HG03280 (cell line): ENCODE measurements at regions not wholly inside any gene's neighbourhood (a gene's known extent, or its start where the extent isn't known, plus 50 kb on each side); places are given as distances from the start of the nearest gene placed in this dataset.
"Not testable (repeated sequence)": the region's sequence is repeated elsewhere in the genome, so short reads cannot be mapped to it uniquely, and the experiment has no call there.

Source experiments
- ATAC-seq: cut with Tn5 transposase; IDR thresholded peaks from one replicate; pipeline ENCODE4 v1.9.1; 2021; ENCODE audit warnings: mild to moderate bottlenecking, moderate library complexity; ENCODE audit not compliant: unreplicated experiment

GRCh38 chr3:94787734-94788270 lies 724.9 kb downstream of the NSUN3 start:
- no peak for ATAC-seq

GRCh38 chr3:94794563-94794962 lies 731.7 kb downstream of the NSUN3 start:
- ATAC-seq, result no peak

DNA sequence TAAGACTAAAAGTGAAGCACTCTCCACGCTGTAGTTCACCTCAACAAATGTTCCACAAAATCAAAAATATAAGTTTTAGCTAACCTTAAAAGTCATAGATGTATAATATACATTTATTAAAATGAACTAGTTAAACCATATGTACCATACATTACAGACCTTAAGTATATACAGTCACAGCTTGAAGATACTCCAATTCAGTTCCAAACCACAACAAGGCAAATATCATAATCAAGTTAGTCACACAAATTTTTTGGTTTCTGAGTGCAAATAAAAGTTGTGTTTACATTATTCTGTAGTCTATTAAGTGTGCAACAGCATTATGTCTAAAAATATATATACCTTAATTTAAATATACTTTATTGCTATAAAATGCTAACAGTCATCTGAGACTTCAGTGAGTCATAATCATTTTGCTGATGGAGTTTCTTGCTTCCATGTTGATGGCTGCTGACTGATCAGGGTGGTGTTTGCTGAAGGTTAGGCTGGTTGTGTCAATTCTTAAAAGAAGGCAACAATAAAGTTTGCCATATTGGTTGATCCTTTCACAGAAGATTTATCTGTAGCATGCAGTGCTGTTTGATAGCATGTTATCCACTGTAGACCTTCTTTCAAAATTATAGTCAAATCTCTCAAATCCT lies 736.7 kb downstream of the NSUN3 start:
- ATAC-seq, result no peak

GRCh38 chr3:94811836-94812235 lies 749.0 kb downstream of the NSUN3 start:
- ATAC-seq, result no peak

GRCh38 chr3:94821241-94821640 lies 758.4 kb downstream of the NSUN3 start:
- ATAC-seq, result no peak

DNA sequence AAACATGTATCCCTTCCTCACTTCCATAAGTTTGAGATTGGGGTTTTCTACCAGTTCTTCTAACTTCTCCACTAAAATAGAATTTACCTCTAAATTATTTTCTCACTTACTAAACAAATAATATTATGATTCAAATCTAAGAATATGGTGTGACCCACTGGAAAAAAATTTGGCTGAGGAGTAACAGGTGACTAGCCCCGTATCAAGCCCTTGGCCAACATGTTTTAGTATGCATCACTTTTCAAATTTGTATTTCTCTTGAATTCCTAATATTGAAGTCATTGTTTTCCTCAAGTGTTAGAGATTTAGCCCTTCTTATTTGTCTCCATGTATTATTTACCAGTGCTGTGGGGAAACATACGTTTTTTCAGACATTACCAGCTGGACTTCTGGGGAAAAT lies 759.4 kb downstream of the NSUN3 start:
- no peak for ATAC-seq

DNA sequence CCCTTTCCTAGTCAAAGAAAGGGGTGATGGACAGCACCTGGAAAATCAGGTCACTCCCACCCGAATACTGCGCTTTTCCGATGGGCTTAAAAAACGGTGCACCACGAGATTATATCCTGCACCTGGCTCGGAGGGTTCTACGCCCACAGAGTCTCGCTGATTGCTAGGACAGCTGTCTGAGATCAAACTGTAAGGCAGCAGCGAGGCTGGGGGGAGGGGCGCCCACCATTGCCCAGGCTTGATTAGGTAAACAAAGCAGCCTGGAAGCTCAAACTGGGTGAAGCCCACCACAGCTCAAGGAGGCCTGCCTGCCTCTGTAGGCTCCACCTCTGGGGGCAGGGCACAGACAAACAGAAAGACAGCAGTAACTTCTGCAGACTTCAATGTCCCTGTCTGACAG lies 783.4 kb downstream of the NSUN3 start:
- not testable (repeated sequence) for ATAC-seq

GRCh38 chr3:94862703-94863102 lies 799.8 kb downstream of the NSUN3 start:
- no peak for ATAC-seq

GRCh38 chr3:94869059-94869547 lies 806.2 kb downstream of the NSUN3 start:
- ATAC-seq, result no peak

DNA sequence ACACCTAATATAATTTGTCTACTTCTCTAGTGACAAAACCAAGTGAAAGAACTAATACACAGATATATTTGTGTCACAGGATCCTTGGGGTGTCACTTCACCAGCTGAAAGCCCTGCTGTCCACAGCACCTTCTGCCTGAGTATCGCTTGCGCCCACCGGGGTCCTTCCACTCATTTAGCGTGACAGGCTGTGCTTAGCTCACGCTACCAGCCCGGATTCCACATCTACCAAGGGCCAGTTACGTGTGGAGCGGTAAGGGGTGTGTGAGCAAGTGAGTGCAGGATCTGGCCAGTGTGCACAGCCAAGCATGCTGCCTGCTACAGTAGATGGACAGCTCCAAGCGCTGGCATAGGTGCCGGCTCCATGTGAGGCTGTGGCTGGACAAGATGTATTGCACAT lies 810.9 kb downstream of the NSUN3 start:
- ATAC-seq, result no peak

GRCh38 chr3:94875149-94875548 lies 812.3 kb downstream of the NSUN3 start:
- ATAC-seq, result no peak

DNA sequence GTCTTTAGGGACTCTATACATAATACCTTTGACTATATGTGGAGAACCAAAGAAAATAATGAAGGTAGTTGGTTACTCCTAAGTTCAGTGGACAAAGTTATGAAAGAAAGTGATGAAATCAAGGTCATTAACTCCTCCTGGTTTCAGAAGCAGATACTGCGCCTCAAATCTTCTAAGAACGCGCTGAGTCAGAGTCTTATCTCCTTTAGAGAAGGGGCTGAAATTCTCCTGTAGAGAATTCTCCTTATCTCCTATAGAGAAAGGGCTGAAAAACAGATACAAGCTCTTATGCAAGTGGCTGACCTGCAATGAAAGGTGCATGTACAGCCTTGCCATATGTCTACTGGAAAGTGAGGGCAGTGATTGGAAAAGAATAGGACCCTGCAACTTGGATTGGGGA lies 824.2 kb downstream of the NSUN3 start:
- no peak for ATAC-seq

- no peak for ATAC-seq
Observed at GRCh38 chr3:94896994-94897393, 834.1 kb downstream of the NSUN3 start.

DNA sequence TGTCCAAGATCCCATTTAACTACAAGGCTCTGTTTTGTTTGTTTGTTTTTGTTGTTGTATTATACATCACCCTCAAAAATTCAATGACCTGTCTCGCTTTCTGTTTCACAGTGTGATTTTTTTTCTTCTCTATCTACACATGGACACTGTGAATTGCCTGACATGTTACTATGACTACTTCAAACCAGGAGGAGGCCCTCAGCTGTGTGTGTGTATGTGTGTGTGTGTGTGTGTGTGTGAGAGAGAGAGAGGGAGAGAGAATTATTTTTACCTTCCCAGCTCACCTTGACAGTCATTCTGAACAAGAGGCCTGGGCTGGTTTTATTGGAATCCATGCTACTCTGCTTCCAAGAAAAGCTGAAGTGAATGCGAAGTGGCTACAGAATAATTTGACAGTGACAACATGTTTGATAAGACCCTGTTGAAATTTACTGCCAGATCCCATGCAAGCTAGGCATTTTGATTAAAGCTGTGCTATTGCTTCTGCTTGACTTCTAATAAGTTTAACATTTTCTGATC lies 841.4 kb downstream of the NSUN3 start:
- ATAC-seq, result no peak

DNA sequence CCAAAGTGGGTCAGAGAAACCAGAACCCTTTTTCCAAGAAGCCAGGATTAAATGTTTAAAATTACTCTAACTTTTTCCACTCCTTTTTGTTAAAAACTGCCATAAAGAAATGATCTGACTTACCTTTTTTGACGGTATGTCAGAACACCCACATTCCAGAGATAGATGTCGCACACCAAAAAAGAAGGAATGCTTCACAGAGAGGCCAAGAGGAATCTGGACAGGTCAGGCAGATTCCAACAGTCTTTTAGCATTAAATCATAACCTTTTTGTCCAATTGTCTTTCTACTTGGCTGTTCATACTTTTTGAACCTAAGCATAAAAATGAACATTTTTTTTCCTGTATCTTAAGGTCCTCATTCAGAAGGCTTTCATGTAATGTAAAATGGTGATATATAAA lies 846.9 kb downstream of the NSUN3 start:
- ATAC-seq, result no peak

GRCh38 chr3:94912656-94913055 lies 849.8 kb downstream of the NSUN3 start:
- ATAC-seq, result no peak

DNA sequence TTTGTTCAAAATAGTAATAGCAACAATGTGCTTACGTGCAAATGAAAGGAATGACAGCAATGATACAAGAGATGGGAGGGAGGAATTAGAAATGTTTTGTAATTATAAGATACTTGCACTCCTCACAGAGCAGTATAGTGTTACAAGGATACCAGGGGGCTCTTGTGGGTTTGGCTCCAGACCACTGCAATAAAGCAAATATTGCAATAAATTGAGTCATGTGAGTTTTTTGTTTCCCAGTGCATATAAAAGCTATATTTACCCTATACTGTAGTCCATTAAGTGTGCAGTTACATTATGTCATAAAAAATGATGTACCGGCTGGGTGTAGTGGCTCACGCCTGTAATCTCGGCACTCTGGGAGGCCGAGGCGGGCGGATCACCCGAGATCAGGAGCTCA lies 864.3 kb downstream of the NSUN3 start:
- no peak for ATAC-seq

GRCh38 chr3:94928921-94929320 lies 866.1 kb downstream of the NSUN3 start:
- no peak for ATAC-seq

GRCh38 chr3:94935738-94936580 lies 873.1 kb downstream of the NSUN3 start:
- ATAC-seq, result no peak

DNA sequence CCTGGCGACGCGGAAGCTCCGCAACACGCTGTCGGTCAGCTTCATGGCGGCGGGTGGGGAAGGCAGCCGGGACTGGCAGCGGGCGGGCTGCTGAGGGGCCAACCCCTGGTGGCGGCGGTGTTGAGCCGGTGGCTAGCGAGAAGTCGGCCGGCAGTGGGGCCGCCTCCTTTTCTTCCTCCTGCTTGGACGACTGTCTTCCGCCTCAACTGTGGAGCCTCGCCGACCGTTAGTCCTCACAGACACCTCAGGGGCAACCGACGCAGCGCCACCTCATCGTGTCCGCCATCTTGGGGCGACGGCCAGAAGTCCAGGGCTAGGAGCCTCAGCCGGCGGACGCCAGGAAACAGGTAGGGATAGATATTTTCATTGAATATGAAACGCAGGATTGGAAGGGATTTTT lies 875.1 kb downstream of the NSUN3 start:
- ATAC-seq, result no peak

DNA sequence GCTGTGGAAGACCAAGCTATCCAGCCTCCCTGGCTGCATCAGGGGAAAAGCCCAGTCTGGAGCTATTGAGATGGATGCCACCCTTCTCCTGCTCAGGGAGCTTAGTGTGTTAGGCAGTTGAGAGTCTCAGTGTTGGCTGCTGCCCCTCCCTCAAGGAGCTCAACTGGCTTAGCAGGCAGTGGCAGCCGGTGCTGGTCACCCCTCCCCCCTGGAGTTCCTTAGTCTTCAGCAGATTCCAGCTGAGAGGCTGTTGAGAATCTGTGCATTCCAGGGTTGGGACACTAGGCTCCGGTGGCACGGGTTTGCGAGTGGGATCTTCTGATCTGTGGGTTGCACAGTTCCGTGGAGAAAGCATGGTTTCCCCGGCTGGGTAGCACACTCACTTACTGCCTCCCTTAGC lies 883.8 kb downstream of the NSUN3 start:
- ATAC-seq, result no peak
